GM12872 (cell line): ENCODE measurements at regions not wholly inside any gene's neighbourhood (a gene's known extent, or its start where the extent isn't known, plus 50 kb on each side); places are given as distances from the start of the nearest gene placed in this dataset.

ENCODE experiments used
- CTCF ChIP-seq: IDR thresholded peaks from 3 replicates; pipeline ENCODE4 v1.5.1; 2011; ENCODE audit warnings: low read depth, mild to moderate bottlenecking, low read length, moderate library complexity; ENCODE audit not compliant: insufficient read depth

GRCh38 chr1:224564454-224565084, 51.5 kb upstream of the CNIH3 start:
- TF ChIP-seq CTCF: no peak

GRCh38 chr1:224565186-224565585, 50.9 kb upstream of the CNIH3 start:
- TF ChIP-seq CTCF: no peak

DNA sequence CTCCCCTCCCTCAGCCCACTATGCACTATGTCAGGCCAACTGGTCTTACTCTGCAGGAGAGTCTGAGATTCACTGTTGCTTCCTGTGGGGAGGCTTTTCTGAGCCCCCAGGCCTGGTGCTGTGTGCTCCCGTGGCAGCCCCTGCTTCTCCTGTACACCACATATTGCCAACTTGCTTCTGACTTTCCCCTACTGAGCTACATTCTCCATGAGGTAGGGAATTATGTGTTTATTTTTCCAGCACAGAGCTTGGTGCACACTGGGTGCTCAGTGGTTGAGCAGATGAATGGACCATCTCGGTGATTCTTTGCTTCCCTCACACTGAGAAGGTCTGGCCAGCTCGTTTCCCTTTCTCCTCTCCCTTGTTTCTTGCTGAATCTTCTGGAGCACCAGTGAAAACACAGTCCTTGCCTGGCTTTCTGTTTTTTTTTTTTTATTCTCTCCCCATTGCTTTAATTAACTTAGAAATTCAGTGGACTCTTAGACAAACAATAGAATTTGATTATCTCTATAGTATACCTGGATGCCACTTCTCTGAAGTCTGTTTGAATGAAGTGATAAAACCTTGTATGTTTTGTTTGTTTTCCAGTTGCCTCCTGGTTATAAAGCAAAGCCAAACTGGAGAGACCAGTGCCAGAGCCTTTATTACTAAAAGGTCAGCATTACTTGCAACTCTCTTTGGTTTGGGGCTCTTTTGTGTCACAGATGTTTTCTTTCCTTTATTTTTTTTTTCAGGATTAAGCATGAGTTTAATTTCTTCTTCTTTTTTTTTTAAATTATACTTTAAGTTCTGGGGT, 50.3 kb upstream of the CNIH3 start:
- no peak for TF ChIP-seq CTCF
